GM21526 (cell line): ENCODE measurements at regions not wholly inside any gene's neighbourhood (a gene's known extent, or its start where the extent isn't known, plus 50 kb on each side); places are given as distances from the start of the nearest gene placed in this dataset.

Source experiments
- ATAC-seq: cut with Tn5 transposase; IDR thresholded peaks from one replicate; pipeline ENCODE4 v1.9.1; 2021; ENCODE audit warnings: moderate library complexity; ENCODE audit not compliant: unreplicated experiment, low FRiP score

- no peak for ATAC-seq
Observed at GRCh38 chrX:6472652-6473342, 62.1 kb downstream of the VCX3A start.

DNA sequence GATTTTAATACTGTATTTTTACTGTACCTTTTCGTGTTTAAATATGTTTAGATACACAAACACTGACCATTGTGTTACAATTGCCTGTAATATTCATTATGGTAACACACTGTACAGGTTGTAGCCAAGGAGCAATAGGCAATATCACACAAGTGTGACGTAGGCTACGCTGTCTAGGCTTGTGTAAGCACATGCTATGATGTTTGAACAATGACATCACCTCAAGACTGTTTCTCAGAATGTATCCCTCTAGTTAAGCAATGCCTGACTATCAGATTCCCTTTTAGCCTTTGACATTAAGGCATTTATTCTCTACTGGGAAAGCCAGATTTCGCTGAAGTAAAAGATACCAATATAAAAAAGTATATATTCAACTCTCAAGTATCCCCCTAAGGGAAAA lies 66.2 kb downstream of the VCX3A start:
- no peak for ATAC-seq

GRCh38 chrX:6465756-6466155 lies 69.2 kb downstream of the VCX3A start:
- no peak for ATAC-seq

DNA sequence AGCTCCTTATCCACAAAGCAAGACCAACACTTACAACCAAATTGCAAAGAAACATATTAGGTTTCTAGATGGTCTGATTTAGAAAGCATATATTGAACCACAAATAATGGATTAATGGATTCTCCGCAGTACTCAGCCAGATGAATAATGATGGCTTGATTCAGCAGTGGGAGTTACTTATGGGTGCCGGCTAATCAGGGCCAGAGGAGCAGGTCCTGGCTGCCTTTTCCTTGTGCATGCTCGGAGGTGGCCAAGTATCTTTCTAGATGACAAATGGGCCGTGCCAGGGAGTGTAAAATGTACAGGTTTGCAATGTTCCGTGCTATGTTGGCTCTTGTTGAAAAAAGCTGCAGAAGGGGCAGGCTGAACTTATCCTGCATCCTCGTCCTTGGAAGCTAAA lies 70.2 kb downstream of the VCX3A start:
- ATAC-seq, result no peak

DNA sequence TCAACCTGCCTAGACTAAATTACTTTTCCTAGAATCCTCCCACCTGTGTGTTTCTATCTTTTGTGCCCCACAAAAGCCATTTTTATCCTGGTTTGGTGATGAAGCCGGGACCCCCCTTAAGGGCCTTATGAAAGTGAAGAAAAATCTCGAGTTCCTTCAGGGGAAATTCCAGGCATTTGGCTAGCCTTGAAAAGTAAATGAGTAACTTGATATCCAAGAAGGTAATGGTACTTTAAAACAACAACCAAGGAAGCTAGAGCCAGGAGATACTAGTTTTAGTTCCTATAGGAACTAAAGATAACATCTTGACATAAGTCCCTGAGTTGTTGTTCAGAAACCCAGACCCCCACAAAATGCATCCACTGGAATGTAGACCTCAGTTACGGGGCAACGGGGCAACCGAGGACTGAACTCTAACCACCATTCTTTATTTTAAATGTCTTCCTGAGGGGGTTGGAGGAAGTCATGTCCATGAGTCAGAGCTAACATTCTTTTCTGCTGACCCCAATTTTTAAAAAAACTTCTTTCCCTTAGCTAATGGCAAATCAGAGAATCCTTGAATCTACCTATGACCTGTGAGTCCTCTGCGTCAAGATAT lies 73.9 kb downstream of the VCX3A start:
- ATAC-seq, result no peak

DNA sequence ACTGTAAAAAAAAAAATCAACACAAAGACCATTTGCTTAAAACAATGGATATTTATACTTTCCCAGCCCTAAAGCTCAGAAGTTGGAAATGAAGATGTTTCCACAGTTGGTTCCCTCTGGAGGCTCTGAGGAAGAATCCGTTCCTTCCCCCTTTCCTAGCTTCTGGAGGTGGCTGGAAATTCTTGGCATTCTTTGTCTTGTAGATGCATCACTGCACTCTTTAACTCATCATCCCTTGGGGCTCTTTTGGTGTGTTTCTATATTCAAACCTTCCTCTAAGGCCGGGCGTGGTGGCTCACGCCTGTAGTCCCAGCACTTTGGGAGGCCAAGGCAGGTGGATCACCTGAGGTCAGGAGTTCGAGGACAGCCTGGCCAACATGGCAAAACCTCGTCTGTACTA lies 78.7 kb downstream of the VCX3A start:
- no peak for ATAC-seq

DNA sequence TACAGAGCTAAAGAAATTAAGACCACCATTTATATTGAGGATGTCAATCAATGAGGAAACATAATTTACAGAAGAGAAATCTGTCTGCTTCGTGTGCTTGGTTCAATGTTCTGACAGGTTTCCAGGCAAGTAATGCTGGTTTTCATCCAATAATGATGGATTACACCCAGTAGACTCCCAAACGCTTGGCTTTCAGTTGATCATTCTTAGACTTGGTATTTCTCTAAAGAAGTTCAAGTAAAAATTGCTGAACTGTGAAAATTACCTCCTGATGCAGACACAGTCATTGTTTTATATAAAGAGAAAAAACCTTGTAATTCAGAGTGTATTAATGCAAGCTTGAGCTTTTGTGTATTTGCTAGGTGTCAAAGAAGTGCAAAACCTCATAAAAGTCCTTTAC lies 85.0 kb downstream of the VCX3A start:
- ATAC-seq, result no peak

DNA sequence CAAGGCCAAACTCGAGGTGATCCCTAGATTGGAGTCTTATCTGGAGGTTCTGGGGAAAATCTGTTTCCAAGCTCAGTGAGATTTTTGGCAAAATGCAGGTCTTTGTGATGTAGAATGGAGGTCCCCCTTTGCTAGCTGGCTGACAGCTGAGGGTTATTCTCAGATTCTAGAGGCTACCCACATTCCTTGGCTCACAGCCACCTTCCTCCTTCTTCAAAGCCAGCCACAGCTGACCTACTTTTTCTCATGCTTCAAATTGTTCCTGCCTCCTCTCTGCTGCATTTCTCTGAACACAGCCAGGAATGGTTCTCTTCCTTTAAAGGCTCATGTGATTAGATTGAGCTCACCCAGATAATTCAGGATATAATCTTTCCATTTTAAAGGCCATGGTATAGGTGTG lies 86.9 kb downstream of the VCX3A start:
- ATAC-seq, result no peak

DNA sequence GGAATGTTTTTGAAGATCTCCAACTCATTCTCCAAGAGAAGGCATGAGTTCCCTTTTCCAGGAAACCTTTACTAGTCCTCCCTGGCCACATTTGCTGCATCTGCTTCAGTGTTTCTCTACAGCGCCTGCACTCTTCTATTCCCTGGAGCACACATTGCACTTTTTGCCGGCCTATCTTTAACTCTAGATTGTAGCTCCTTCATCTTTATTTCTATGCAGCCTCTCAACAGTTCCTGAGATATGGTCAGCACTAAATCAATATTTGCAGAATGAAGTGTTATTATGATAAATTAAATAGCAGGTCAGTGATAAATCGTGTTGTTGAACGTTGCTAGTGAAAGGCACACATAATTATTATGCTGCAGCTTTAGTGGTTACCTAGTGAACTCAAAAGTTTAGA lies 88.3 kb downstream of the VCX3A start:
- no peak for ATAC-seq

GRCh38 chrX:6440648-6441047 lies 94.3 kb downstream of the VCX3A start:
- no peak for ATAC-seq

GRCh38 chrX:6432226-6432625 lies 102.7 kb downstream of the VCX3A start:
- no peak for ATAC-seq

- ATAC-seq, result no peak
Observed at GRCh38 chrX:6407542-6407941, 127.4 kb downstream of the VCX3A start.

- ATAC-seq, result no peak
Observed at GRCh38 chrX:6386837-6387236, 148.1 kb downstream of the VCX3A start.

DNA sequence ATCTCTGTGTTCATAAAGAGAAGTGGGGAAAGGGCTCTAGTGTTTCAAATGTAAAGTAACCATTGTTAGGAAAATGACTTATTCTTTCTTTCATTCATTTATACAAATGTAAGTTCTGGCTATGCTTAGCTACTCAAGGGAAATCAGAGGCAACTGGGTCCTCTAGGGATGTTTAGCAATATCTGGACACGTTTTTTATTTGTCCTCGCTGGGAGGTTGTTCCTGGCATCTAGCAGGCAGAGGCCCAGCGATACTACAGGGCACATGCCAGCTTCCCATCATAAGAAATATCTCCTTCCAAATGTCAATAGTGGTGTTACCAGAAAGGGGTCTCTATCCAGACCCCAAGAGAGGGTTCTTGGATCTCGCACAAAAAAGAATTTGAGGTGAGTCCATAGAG lies 150.0 kb downstream of the VCX3A start:
- ATAC-seq, result no peak

DNA sequence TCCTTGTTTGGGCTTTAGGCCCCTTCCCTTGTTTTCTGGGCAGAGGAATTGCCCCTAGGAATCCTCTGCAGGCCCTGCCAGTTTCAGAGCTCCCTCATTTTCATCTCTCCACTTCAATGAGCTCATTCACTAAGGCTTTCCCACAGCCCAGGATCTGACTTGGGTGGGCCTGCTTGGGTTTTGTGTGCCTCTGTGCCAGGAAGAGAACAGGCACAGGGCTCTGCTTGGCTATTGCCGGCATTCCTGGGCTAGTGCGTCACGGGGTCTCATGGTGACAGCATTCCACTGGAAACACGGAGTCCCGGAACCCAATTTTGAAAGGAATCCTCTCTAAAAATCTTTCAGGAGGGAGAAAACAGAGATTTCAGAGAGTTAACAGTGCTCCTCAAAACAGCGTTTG lies 150.5 kb downstream of the VCX3A start:
- no peak for ATAC-seq

- ATAC-seq, result no peak
Observed at GRCh38 chrX:6383917-6384316, 151.0 kb downstream of the VCX3A start.

DNA sequence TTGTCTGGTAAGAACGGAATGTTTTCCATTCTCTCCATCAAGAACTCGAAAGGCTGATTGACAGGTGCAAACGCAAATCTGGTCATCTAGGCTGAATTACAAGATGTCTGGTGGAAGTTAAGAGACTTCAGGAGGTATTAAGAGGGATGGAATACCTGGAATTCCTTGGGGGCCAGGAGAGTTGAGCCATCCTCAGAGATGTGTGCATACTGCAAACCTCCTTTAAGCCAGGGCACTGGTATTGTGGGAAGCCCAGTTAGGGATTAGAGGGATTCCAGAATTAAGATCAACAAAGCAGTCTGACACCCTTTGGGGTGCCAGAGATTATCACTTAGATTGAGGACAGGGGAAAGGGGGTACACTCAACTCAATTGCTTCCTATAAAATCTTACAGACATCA lies 151.4 kb downstream of the VCX3A start:
- ATAC-seq, result no peak

- ATAC-seq, result no peak
Observed at GRCh38 chrX:6382284-6382683, 152.6 kb downstream of the VCX3A start.

- ATAC-seq, result no peak
Observed at GRCh38 chrX:6377103-6377764, 148.6 kb upstream of the NLGN4X start.

GRCh38 chrX:6374556-6374955 lies 145.9 kb upstream of the NLGN4X start:
- ATAC-seq, result no peak

- ATAC-seq, result no peak
Observed at GRCh38 chrX:6372981-6373380, 144.3 kb upstream of the NLGN4X start.

DNA sequence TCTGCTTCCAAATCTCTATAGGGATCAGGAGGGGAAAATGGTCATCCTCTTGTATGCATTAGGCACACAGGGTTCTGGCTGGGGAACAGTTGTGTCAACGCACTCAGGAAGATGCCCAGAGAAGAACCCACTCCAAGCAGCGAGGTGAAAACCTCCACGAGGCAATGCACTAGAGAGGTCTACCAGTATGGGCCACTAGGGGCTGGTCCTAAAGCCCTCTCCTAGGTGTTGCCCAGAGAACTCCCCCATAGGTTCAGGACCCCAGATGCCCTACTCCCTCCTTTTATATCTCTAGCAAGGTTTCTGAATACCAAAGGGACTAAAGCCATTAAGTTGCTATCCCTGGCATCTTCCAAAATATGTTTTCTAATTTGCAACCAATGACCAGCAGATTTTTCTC lies 142.7 kb upstream of the NLGN4X start:
- no peak for ATAC-seq
